CD14-positive monocyte (primary cell): ENCODE measurements at regions not wholly inside any gene's neighbourhood (a gene's known extent, or its start where the extent isn't known, plus 50 kb on each side); places are given as distances from the start of the nearest gene placed in this dataset.

Experiments used
- DNase-seq, 3 donors: peaks; one replicate each; pipeline ENCODE4 v3.0.0-alpha.2; 2011 to 2022
- H2AFZ ChIP-seq: 2 replicates; pipeline ENCODE4 v1.6.0; 2012; ENCODE audit warnings: mild to moderate bottlenecking, low read depth, low read length, inconsistent platforms; ENCODE audit not compliant: insufficient read depth, poor library complexity, severe bottlenecking
- H3K27ac ChIP-seq, 2 donors: 1 replicate in 1 of 2; 2 replicates in 1 of 2; pipeline ENCODE4 v1.5.1; 2012 to 2013; ENCODE audit warnings: low read length in 2 of 2, control low read depth in 1 of 2, inconsistent platforms in 1 of 2, low read depth in 1 of 2, mild to moderate bottlenecking in 1 of 2
- H3K27me3 ChIP-seq, 2 donors: one replicate each; pipeline versions ENCODE4 v1.6.0 to v1.6.1; 2011 to 2013; ENCODE audit warnings: low read length in 2 of 2; ENCODE audit not compliant: control insufficient read depth in 2 of 2, insufficient read depth in 2 of 2
- H3K36me3 ChIP-seq, 2 donors: replicated peaks in 1 of 2; 1 replicate in 1 of 2; 2 replicates in 1 of 2; pipeline versions ENCODE4 v1.5.1 to v1.6.1; 2012 to 2013; ENCODE audit warnings: low read length in 2 of 2, control low read depth in 1 of 2, inconsistent platforms in 1 of 2, mild to moderate bottlenecking in 1 of 2; ENCODE audit not compliant: insufficient read depth in 2 of 2, control insufficient read depth in 1 of 2
- H3K4me1 ChIP-seq, 2 donors: 1 replicate in 1 of 2; 2 replicates in 1 of 2; pipeline versions ENCODE4 v1.5.1 to v1.6.1; 2012 to 2013; ENCODE audit warnings: low read length in 2 of 2, control low read depth in 1 of 2, inconsistent platforms in 1 of 2, mild to moderate bottlenecking in 1 of 2, moderate library complexity in 1 of 2; ENCODE audit not compliant: insufficient read depth in 2 of 2, control insufficient read depth in 1 of 2
- H3K4me2 ChIP-seq: replicated peaks from 2 replicates; pipeline ENCODE3; 2012; ENCODE audit warnings: low read length, moderate library complexity, mild to moderate bottlenecking; ENCODE audit not compliant: poor library complexity, severe bottlenecking; ENCODE audit errors: extremely low read depth
- H3K4me3 ChIP-seq, 3 experiments: fragments of 200-600 bp in 1 of 3; sonication (generic) in 1 of 3; replicated peaks in 1 of 3; 1 replicate in 2 of 3; 2 replicates in 1 of 3; pipeline ENCODE4 v1.5.1; 2011 to 2013; ENCODE audit warnings: low read length in 3 of 3, mild to moderate bottlenecking in 3 of 3, control low read depth in 2 of 3, low read depth in 2 of 3, inconsistent platforms in 1 of 3, moderate library complexity in 1 of 3
- H3K79me2 ChIP-seq: 2 replicates; pipeline ENCODE4 v1.6.0; 2012; ENCODE audit warnings: mild to moderate bottlenecking, control low read depth, inconsistent platforms, low read length, moderate library complexity; ENCODE audit not compliant: insufficient read depth
- H3K9ac ChIP-seq: 2 replicates; pipeline ENCODE4 v1.6.0; 2017; ENCODE audit warnings: low read length, mild to moderate bottlenecking; ENCODE audit not compliant: insufficient read depth, poor library complexity, severe bottlenecking
- H3K9me3 ChIP-seq, 2 donors: replicated peaks in 1 of 2; 1 replicate in 1 of 2; 2 replicates in 1 of 2; pipeline versions ENCODE4 v1.5.1 to v1.6.1; 2012 to 2013; ENCODE audit warnings: low read length in 2 of 2, control low read depth in 1 of 2; ENCODE audit not compliant: control insufficient read depth in 1 of 2, insufficient read depth in 1 of 2
- H4K20me1 ChIP-seq: 2 replicates; pipeline ENCODE4 v1.6.0; 2012; ENCODE audit warnings: mild to moderate bottlenecking, low read length, control low read depth, moderate library complexity; ENCODE audit not compliant: insufficient read depth
- H3K27ac Mint-ChIP-seq, 7 donors: one replicate each; pipeline ENCODE4 v1.8.0; 2020; ENCODE audit warnings: mild to moderate bottlenecking in 7 of 7, mixed read lengths in 7 of 7, moderate library complexity in 6 of 7, inconsistent platforms in 2 of 7
- H3K27me3 Mint-ChIP-seq, 3 donors: one replicate each; pipeline ENCODE4 v1.8.0; 2021 to 2022; ENCODE audit warnings: low read depth in 3 of 3, mild to moderate bottlenecking in 3 of 3, mixed read lengths in 3 of 3, moderate library complexity in 3 of 3, inconsistent platforms in 1 of 3
- H3K36me3 Mint-ChIP-seq, 2 donors: one replicate each; pipeline ENCODE4 v1.8.0; 2020; ENCODE audit warnings: mixed read lengths in 2 of 2, inconsistent platforms in 1 of 2, mild to moderate bottlenecking in 1 of 2
- H3K4me1 Mint-ChIP-seq: one replicate; pipeline ENCODE4 v1.8.0; 2020; ENCODE audit warnings: mild to moderate bottlenecking, mixed read lengths
- H3K4me3 Mint-ChIP-seq, 2 donors: one replicate each; pipeline ENCODE4 v1.8.0; 2020; ENCODE audit warnings: mild to moderate bottlenecking in 2 of 2, mixed read lengths in 2 of 2, moderate library complexity in 1 of 2
- H3K9me3 Mint-ChIP-seq, 7 donors: one replicate each; pipeline ENCODE4 v1.8.0; 2020 to 2022; ENCODE audit warnings: mixed read lengths in 7 of 7, mild to moderate bottlenecking in 6 of 7, moderate library complexity in 6 of 7, inconsistent platforms in 2 of 7
- CTCF ChIP-seq: fragments of 200-600 bp; IDR thresholded peaks from one replicate; pipeline ENCODE4 v1.8.0; 2022; ENCODE audit warnings: antibody characterized with exemption, mild to moderate bottlenecking
- WGBS: methylation state at CpG from one replicate; pipeline ENCODE4 v1.1.5; 2013; ENCODE audit warnings: missing lambda C conversion rate; ENCODE audit not compliant: insufficient coverage; 5-methylcytosine and 5-hydroxymethylcytosine counted together
- intact Hi-C, 2 donors: fragments of 100-400 bp; cut with micrococcal nuclease; formaldehyde crosslinking; loops; one replicate each; pipeline versions ENCODE4 v1.15.0 to v1.15.1; 2023

- no peak for TF ChIP-seq CTCF
- Histone ChIP-seq H3K9ac (no peak overlapping the region), H3K36me3 (no peaks in the 10 kb centered on the region), H3K4me2 (no peak overlapping the region), H3K27me3 (no peaks in the 10 kb centered on the region), H3K4me3 (no peak overlapping the region), H3K27ac (no peak overlapping the region), H2AFZ (peak overlapping the region; percentile 38), H3K4me1 (peaks cover 0 to 3% of the 10 kb centered on the region in 2 donors), H3K9me3 (no peaks in the 10 kb centered on the region), H3K79me2 (no peaks in the 10 kb centered on the region), H4K20me1 (no peaks in the 10 kb centered on the region)
- no peak for DNase-seq
- intact Hi-C loops = no loop called here
- peaks cover 1 to 3% (median 2%) of the 10 kb centered on the region in 3 donors for H3K27me3 Mint-ChIP-seq
- no peaks in the 10 kb centered on the region for H3K9me3 Mint-ChIP-seq
- WGBS = no CpG with 5 or more reads among the region's 4 CpGs
- no peaks in the 10 kb centered on the region for H3K36me3 Mint-ChIP-seq
- no peak overlapping the region for H3K27ac Mint-ChIP-seq
- no peak overlapping the region for H3K4me3 Mint-ChIP-seq
- peaks cover 29% of the 10 kb centered on the region for H3K4me1 Mint-ChIP-seq
These were observed 612.3 kb upstream of the ARID1B start for GRCh38 chr6:156164701-156165452.

GRCh38 chr6:156163311-156163710 is 613.9 kb upstream of the ARID1B start:
- H3K36me3 ChIP-seq = no peaks in the 10 kb centered on the region
- peaks cover 29% of the 10 kb centered on the region for H3K4me1 Mint-ChIP-seq

More at GRCh38 chr6:156163311-156163710, 613.9 kb upstream of the ARID1B start:
- Histone ChIP-seq H3K4me1 (peaks cover 0 to 3% of the 10 kb centered on the region in 2 donors), H3K4me2 (no peak overlapping the region), H4K20me1 (no peaks in the 10 kb centered on the region), H3K27ac (no peak overlapping the region), H3K79me2 (no peaks in the 10 kb centered on the region), H3K27me3 (no peaks in the 10 kb centered on the region), H3K9me3 (no peaks in the 10 kb centered on the region), H2AFZ (no peak overlapping the region), H3K4me3 (no peak overlapping the region), H3K9ac (no peak overlapping the region)
- Mint-ChIP-seq H3K9me3 (no peaks in the 10 kb centered on the region), H3K27me3 (peaks cover 1 to 3% (median 2%) of the 10 kb centered on the region in 3 donors), H3K36me3 (no peaks in the 10 kb centered on the region), H3K27ac (no peak overlapping the region), H3K4me3 (no peak overlapping the region)
- no peak for TF ChIP-seq CTCF
- no peak for DNase-seq
- intact Hi-C loops = no loop called here
- 70% methylated on average over 2 of the region's 2 CpGs for WGBS
